Neuronal stem cell (in vitro differentiated cells): ENCODE measurements at regions not wholly inside any gene's neighbourhood (a gene's known extent, or its start where the extent isn't known, plus 50 kb on each side); places are given as distances from the start of the nearest gene placed in this dataset.
"Not testable (repeated sequence)": the region's sequence is repeated elsewhere in the genome, so short reads cannot be mapped to it uniquely, and the experiment has no call there.

ENCODE experiments used
- DNase-seq: peaks from one replicate; pipeline ENCODE4 v3.0.0-alpha.2; 2013; ENCODE audit warnings: low spot score
- H2AFZ ChIP-seq: one replicate; pipeline ENCODE4 v1.6.1; 2013; ENCODE audit warnings: mild to moderate bottlenecking, low read length, inconsistent platforms
- H2AK5ac ChIP-seq: 2 replicates; pipeline ENCODE4 v1.6.1; 2013; ENCODE audit warnings: low read depth, mild to moderate bottlenecking, inconsistent platforms, low read length, moderate library complexity, mixed read lengths
- H2BK120ac ChIP-seq: 2 replicates; pipeline ENCODE4 v1.6.1; 2013; ENCODE audit warnings: low read depth, mild to moderate bottlenecking, inconsistent platforms, low read length, moderate library complexity, mixed read lengths
- H2BK12ac ChIP-seq: one replicate; pipeline ENCODE4 v1.6.1; 2013; ENCODE audit warnings: low read length, inconsistent platforms
- H2BK15ac ChIP-seq: 2 replicates; pipeline ENCODE4 v1.6.1; 2013; ENCODE audit warnings: mild to moderate bottlenecking, low read length, inconsistent platforms, mixed read lengths
- H2BK5ac ChIP-seq: one replicate; pipeline ENCODE4 v1.6.1; 2013; ENCODE audit warnings: inconsistent platforms, mild to moderate bottlenecking, low read length, moderate library complexity
- H3K14ac ChIP-seq: one replicate; pipeline ENCODE4 v1.6.1; 2013; ENCODE audit warnings: low read length, inconsistent platforms
- H3K18ac ChIP-seq: 2 replicates; pipeline ENCODE4 v1.6.1; 2013; ENCODE audit warnings: low read length, inconsistent platforms
- H3K23ac ChIP-seq: 2 replicates; pipeline ENCODE4 v1.6.1; 2013; ENCODE audit warnings: low read depth, mild to moderate bottlenecking, mixed read lengths, low read length, inconsistent platforms; ENCODE audit not compliant: poor library complexity
- H3K27ac ChIP-seq: replicated peaks from 3 replicates; pipeline ENCODE4 v1.5.1; 2013; ENCODE audit warnings: low read length, inconsistent platforms
- H3K27me3 ChIP-seq, 3 experiments: 2 replicates each; pipeline ENCODE4 v1.6.1; 2013; ENCODE audit warnings: low read length in 3 of 3, mild to moderate bottlenecking in 2 of 3, inconsistent platforms in 1 of 3, low read depth in 1 of 3, mixed read lengths in 1 of 3, moderate library complexity in 1 of 3; ENCODE audit not compliant: control insufficient read depth in 3 of 3, insufficient read depth in 3 of 3
- H3K36me3 ChIP-seq, 2 donors: replicated peaks in 1 of 2; 2 replicates each; pipeline ENCODE4 v1.6.1; 2013; ENCODE audit warnings: low read length in 2 of 2; ENCODE audit not compliant: control insufficient read depth in 2 of 2, insufficient read depth in 2 of 2
- H3K4ac ChIP-seq: 2 replicates; pipeline ENCODE4 v1.6.1; 2013; ENCODE audit warnings: inconsistent platforms, mild to moderate bottlenecking, low read length, moderate library complexity
- H3K4me1 ChIP-seq, 2 donors: 1 replicate in 1 of 2; 2 replicates in 1 of 2; pipeline ENCODE4 v1.6.1; 2013; ENCODE audit warnings: low read length in 2 of 2, low read depth in 1 of 2; ENCODE audit not compliant: control insufficient read depth in 2 of 2, insufficient read depth in 1 of 2
- H3K4me2 ChIP-seq: one replicate; pipeline ENCODE4 v1.6.1; 2013; ENCODE audit warnings: mild to moderate bottlenecking, low read length, inconsistent platforms; ENCODE audit not compliant: insufficient read depth, poor library complexity, severe bottlenecking
- H3K4me3 ChIP-seq, 2 donors: 2 replicates each; pipeline ENCODE4 v1.5.1; 2013; ENCODE audit warnings: low read length in 2 of 2, mild to moderate bottlenecking in 2 of 2, inconsistent platforms in 1 of 2, moderate library complexity in 1 of 2
- H3K79me1 ChIP-seq: one replicate; pipeline ENCODE4 v1.6.1; 2013; ENCODE audit warnings: low read depth, mild to moderate bottlenecking, inconsistent platforms, low read length, moderate library complexity
- H3K9ac ChIP-seq: one replicate; pipeline ENCODE4 v1.6.1; 2013; ENCODE audit warnings: mild to moderate bottlenecking, low read depth, low read length, inconsistent platforms; ENCODE audit not compliant: poor library complexity
- H3K9me3 ChIP-seq, 2 donors: replicated peaks in 1 of 2; 2 replicates each; pipeline versions ENCODE3 to v1.6.1; 2013; ENCODE audit warnings: low read length in 2 of 2, mild to moderate bottlenecking in 2 of 2, inconsistent platforms in 1 of 2, low read depth in 1 of 2, mixed read lengths in 1 of 2, moderate library complexity in 1 of 2; ENCODE audit not compliant: control insufficient read depth in 2 of 2, insufficient read depth in 1 of 2
- H4K8ac ChIP-seq: one replicate; pipeline ENCODE4 v1.6.1; 2013; ENCODE audit warnings: low read depth, mild to moderate bottlenecking, inconsistent platforms, low read length, moderate library complexity
- H4K91ac ChIP-seq: one replicate; pipeline ENCODE4 v1.6.1; 2013; ENCODE audit warnings: low read length, low read depth, mild to moderate bottlenecking, inconsistent platforms; ENCODE audit not compliant: poor library complexity
- WGBS, 2 donors: extraction: QIAGEN DNeasy Blood & Tissue Kit; methylation state at CpG; one replicate each; pipeline ENCODE4 v1.1.7; 2013; ENCODE audit warnings: missing lambda C conversion rate in 2 of 2, mixed read lengths in 1 of 2; ENCODE audit not compliant: insufficient read length in 2 of 2, insufficient replicate concordance in 1 of 2; ENCODE audit errors: extremely low coverage in 2 of 2; 5-methylcytosine and 5-hydroxymethylcytosine counted together

GRCh38 chr5:113764382-113764781, 250.9 kb downstream of the YTHDC2 start:
- Histone ChIP-seq H3K27me3 (no peaks in the 10 kb centered on the region), H3K79me1 (no peaks in the 10 kb centered on the region)

DNA sequence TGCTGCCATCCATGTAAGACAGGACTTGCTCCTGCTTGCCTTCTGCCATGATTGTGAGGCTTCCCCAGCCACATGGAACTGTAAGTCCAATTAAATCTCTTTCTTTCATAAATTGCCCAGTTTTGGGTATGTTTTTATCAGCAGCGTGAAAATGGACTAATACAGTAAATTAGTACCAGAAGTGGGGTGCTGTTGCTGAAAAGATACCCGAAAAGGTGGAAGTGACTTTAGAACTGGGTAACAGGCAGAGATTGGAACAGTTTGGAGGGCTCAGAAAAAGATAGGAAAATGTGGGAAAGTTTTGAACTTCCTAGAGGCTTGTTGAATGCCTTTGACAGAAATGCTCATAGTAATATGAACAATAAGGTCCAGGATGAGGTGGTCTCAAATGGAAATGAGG, 253.3 kb downstream of the YTHDC2 start:
- not testable (repeated sequence) for H2BK120ac ChIP-seq, H3K4me1 ChIP-seq, H2BK5ac ChIP-seq, H3K4ac ChIP-seq, H3K23ac ChIP-seq, H3K4me2 ChIP-seq, DNase-seq, H3K4me3 ChIP-seq, H3K18ac ChIP-seq, H2BK15ac ChIP-seq, H3K79me1 ChIP-seq, H2BK12ac ChIP-seq, H3K27me3 ChIP-seq, H2AFZ ChIP-seq, H4K91ac ChIP-seq, H3K36me3 ChIP-seq, H4K8ac ChIP-seq, H2AK5ac ChIP-seq, H3K9me3 ChIP-seq, H3K27ac ChIP-seq, H3K14ac ChIP-seq, H3K9ac ChIP-seq
- WGBS, 2 donors: no CpG with 5 or more reads among the region's 2 CpGs

More at GRCh38 chr5:113764382-113764781, 250.9 kb downstream of the YTHDC2 start:
- no peak overlapping the region for H4K8ac ChIP-seq
- H3K4ac ChIP-seq: no peak overlapping the region
- no peak overlapping the region for H3K18ac ChIP-seq
- no peaks in the 10 kb centered on the region for H3K9me3 ChIP-seq
- no peak overlapping the region for H4K91ac ChIP-seq
- H3K14ac ChIP-seq: no peak overlapping the region
- H3K4me2 ChIP-seq: no peak overlapping the region
- no peak overlapping the region for H3K4me3 ChIP-seq
- H2BK12ac ChIP-seq: no peak overlapping the region
- H2BK5ac ChIP-seq: no peak overlapping the region
- H3K23ac ChIP-seq: no peak overlapping the region
- H2BK15ac ChIP-seq: no peak overlapping the region
- no peak for DNase-seq
- H3K36me3 ChIP-seq: no peaks in the 10 kb centered on the region
- H3K27ac ChIP-seq: no peak overlapping the region
- no peak overlapping the region for H3K9ac ChIP-seq
- no peak overlapping the region for H2AFZ ChIP-seq
- H3K4me1 ChIP-seq: no peaks in the 10 kb centered on the region
- no peak overlapping the region for H2BK120ac ChIP-seq
- no peak overlapping the region for H2AK5ac ChIP-seq

DNA sequence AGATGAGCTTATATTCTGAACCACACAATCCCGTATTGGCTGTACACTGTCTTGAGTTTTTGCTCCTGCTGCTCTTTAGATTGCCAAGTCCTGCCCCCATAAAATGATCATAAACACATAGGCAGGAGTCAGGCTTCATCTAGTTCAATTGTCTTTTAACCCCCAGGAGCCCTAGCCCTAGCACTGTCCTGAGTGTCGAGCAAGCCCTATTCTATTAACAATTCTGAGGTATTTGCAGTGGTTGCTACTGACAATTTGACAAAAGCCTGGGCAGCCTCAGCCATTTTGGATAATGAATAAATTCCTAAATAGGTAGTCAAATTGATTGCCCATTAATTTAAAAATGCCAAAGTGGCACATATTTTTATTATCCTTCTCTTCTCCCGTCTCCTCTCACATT, 257.2 kb downstream of the YTHDC2 start:
- 100% methylated on average over 1 of the region's 3 CpGs; no CpG with 5 or more reads in 1 of the 2 donors for WGBS, 2 donors
- Histone ChIP-seq H3K36me3 (no peaks in the 10 kb centered on the region), H2AK5ac (no peak overlapping the region), H2BK12ac (no peak overlapping the region), H3K4ac (no peak overlapping the region), H3K4me1 (peaks cover 2 to 7% of the 10 kb centered on the region in 2 donors), H3K4me3 (no peak overlapping the region), H2BK15ac (no peak overlapping the region), H2BK120ac (no peak overlapping the region), H3K4me2 (no peak overlapping the region), H3K27ac (no peak overlapping the region), H3K9ac (no peak overlapping the region), H4K8ac (no peak overlapping the region), H4K91ac (no peak overlapping the region), H3K23ac (no peak overlapping the region), H2BK5ac (no peak overlapping the region), H3K79me1 (no peaks in the 10 kb centered on the region), H3K27me3 (no peaks in the 10 kb centered on the region), H2AFZ (no peak overlapping the region), H3K18ac (no peak overlapping the region), H3K9me3 (no peaks in the 10 kb centered on the region), H3K14ac (no peak overlapping the region)
- DNase-seq: no peak

GRCh38 chr5:113771483-113771882, 258.0 kb downstream of the YTHDC2 start:
- no peak overlapping the region for H2BK12ac ChIP-seq
- no peak overlapping the region for H4K8ac ChIP-seq
- H3K18ac ChIP-seq: no peak overlapping the region
- H3K9me3 ChIP-seq: no peaks in the 10 kb centered on the region
- H3K27me3 ChIP-seq: no peaks in the 10 kb centered on the region
- no peak overlapping the region for H2BK15ac ChIP-seq
- no peak overlapping the region for H2AFZ ChIP-seq
- H3K27ac ChIP-seq: no peak overlapping the region
- no peak overlapping the region for H4K91ac ChIP-seq
- H3K4me1 ChIP-seq: peaks cover 2 to 7% of the 10 kb centered on the region in 2 donors
- H3K4ac ChIP-seq: no peak overlapping the region
- no peak overlapping the region for H2BK120ac ChIP-seq
- no peak overlapping the region for H2BK5ac ChIP-seq
- H3K14ac ChIP-seq: no peak overlapping the region
- no peak overlapping the region for H3K4me2 ChIP-seq
- no peaks in the 10 kb centered on the region for H3K79me1 ChIP-seq
- no CpG with 5 or more reads among the region's 2 CpGs for WGBS, 2 donors
- DNase-seq: no peak
- H3K9ac ChIP-seq: no peak overlapping the region
- no peaks in the 10 kb centered on the region for H3K36me3 ChIP-seq
- H3K4me3 ChIP-seq: no peak overlapping the region
- H3K23ac ChIP-seq: no peak overlapping the region
- H2AK5ac ChIP-seq: no peak overlapping the region
